SK-N-MC (cell line): ENCODE measurements at regions not wholly inside any gene's neighbourhood (a gene's known extent, or its start where the extent isn't known, plus 50 kb on each side); places are given as distances from the start of the nearest gene placed in this dataset.

Experiments
- DNase-seq: peaks from one replicate; pipeline ENCODE4 v3.0.0-alpha.2; 2011; ENCODE audit warnings: low read depth, low spot score
- H3K27ac ChIP-seq: fragments of 200-600 bp; sonication (generic); 2 replicates; pipeline ENCODE4 v1.5.1; 2016; ENCODE audit warnings: mixed run types
- H3K36me3 ChIP-seq: fragments of 200-600 bp; sonication (generic); 2 replicates; pipeline ENCODE4 v1.6.1; 2017; ENCODE audit warnings: antibody characterized with exemption, low read length, mixed read lengths; ENCODE audit not compliant: insufficient read depth
- H3K4me3 ChIP-seq: fragments of 200-600 bp; sonication (generic); 2 replicates; pipeline ENCODE4 v1.5.1; 2016
- H3K9ac ChIP-seq: fragments of 200-600 bp; sonication (generic); 2 replicates; pipeline ENCODE4 v1.8.0; 2017; ENCODE audit warnings: mixed run types, mixed read lengths; ENCODE audit not compliant: insufficient read length
- H3K9me3 ChIP-seq: fragments of 200-600 bp; sonication (generic); 2 replicates; pipeline ENCODE4 v1.6.1; 2017; ENCODE audit warnings: low read depth, mild to moderate bottlenecking, antibody characterized with exemption, low read length, moderate library complexity, mixed read lengths
- EZH2 ChIP-seq: fragments of 200-600 bp; sonication (generic); IDR thresholded peaks from one replicate; pipeline ENCODE4 v1.6.1; 2017; ENCODE audit warnings: antibody characterized with exemption
- FOXP2 ChIP-seq: optimal IDR thresholded peaks from 2 replicates; pipeline ENCODE3; 2011; ENCODE audit warnings: mild to moderate bottlenecking, moderate library complexity; ENCODE audit not compliant: insufficient read depth; ENCODE audit errors: extremely low read length, control extremely low read depth
- POLR2AphosphoS5 ChIP-seq: IDR thresholded peaks from 2 replicates; pipeline ENCODE4 v1.6.1; 2012; ENCODE audit warnings: mild to moderate bottlenecking, low read depth, low read length, borderline replicate concordance

DNA sequence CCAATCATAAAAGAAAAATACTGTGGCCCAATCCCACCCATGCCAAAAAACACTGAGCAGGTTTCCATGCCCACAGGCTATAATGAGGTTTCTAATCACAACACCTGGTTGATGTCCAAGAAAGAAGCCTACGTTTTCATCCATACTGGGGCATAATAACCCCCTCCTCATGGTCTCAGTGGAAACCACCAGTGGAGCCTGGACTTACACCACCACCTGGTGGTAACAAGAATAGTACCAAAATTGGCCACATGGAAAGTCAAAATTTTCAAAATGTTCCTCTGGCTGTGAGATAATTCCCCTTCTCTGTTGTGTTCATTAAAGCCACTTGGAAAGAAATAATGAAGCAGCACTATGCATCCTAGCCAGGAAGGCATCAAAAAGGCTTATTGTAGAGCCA lies 687.3 kb upstream of the ST8SIA4 start:
- DNase-seq, result no peak
- Histone ChIP-seq H3K4me3 (no peak overlapping the region), H3K9me3 (no peaks in the 10 kb centered on the region), H3K27ac (no peak overlapping the region), H3K9ac (no peak overlapping the region), H3K36me3 (no peaks in the 10 kb centered on the region)
- TF ChIP-seq FOXP2 (no peak), POLR2AphosphoS5 (no peak), EZH2 (no peak)

DNA sequence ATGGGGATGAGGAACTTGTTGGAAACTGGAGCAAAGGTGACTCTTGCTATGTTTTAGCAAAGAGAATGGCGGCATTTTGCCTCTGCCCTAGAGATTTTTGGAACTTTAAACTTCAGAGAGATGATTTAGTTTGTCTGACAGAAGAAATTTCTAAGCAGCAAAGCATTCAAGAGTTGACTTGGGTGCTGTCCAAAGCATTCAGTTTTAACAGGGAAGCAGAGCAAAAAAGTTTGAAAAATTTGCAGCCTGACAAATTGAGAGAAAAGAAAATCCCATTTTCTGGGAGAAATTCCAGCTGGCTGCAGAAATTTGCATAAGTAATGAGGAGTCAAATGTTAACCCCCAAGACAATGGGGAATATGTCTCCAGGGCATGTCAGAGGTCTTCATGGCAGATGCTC lies 682.3 kb upstream of the ST8SIA4 start:
- Histone ChIP-seq H3K36me3 (no peaks in the 10 kb centered on the region), H3K4me3 (no peak overlapping the region), H3K9me3 (no peaks in the 10 kb centered on the region), H3K27ac (no peak overlapping the region), H3K9ac (no peak overlapping the region)
- DNase-seq, result no peak
- TF ChIP-seq EZH2 (no peak), FOXP2 (no peak), POLR2AphosphoS5 (no peak)

GRCh38 chr5:101580591-101580990 lies 677.5 kb upstream of the ST8SIA4 start:
- Histone ChIP-seq H3K27ac (no peak overlapping the region), H3K4me3 (no peak overlapping the region), H3K36me3 (no peaks in the 10 kb centered on the region), H3K9ac (no peak overlapping the region), H3K9me3 (no peaks in the 10 kb centered on the region)
- no peak for DNase-seq
- no peak for TF ChIP-seq EZH2
- TF ChIP-seq POLR2AphosphoS5, result no peak
- TF ChIP-seq FOXP2, result no peak

GRCh38 chr5:101574017-101574416 lies 670.9 kb upstream of the ST8SIA4 start:
- Histone ChIP-seq H3K27ac (no peak overlapping the region), H3K9ac (no peak overlapping the region), H3K36me3 (no peaks in the 10 kb centered on the region), H3K4me3 (no peak overlapping the region), H3K9me3 (no peaks in the 10 kb centered on the region)
- TF ChIP-seq EZH2 (no peak), FOXP2 (no peak), POLR2AphosphoS5 (no peak)
- no peak for DNase-seq

GRCh38 chr5:101561018-101561417 lies 657.9 kb upstream of the ST8SIA4 start:
- TF ChIP-seq EZH2 (no peak), FOXP2 (no peak), POLR2AphosphoS5 (no peak)
- H3K27ac ChIP-seq, result no peak overlapping the region
- no peak overlapping the region for H3K9ac ChIP-seq
- no peaks in the 10 kb centered on the region for H3K9me3 ChIP-seq
- H3K36me3 ChIP-seq, result no peaks in the 10 kb centered on the region
- H3K4me3 ChIP-seq, result no peak overlapping the region
- DNase-seq, result no peak

DNA sequence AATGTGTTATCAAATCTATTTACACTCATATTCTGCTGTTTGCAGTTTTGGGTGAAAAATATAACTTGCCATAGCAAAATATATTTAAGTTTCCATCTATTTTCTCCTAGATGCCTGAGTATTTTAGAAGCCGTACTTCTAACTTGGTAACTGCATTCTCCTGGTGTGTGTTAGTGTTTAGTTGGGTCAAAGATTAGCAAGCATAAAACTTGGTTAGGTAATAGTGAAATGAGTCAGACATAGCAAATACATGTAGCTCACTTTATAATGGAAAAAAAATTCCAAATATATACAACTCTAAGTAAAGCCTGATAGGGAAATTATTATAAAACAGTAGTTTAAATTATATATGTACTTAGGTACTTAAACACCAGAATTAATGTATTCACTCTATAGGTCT lies 640.7 kb upstream of the ST8SIA4 start:
- H3K36me3 ChIP-seq, result no peaks in the 10 kb centered on the region
- H3K9ac ChIP-seq, result no peak overlapping the region
- no peak overlapping the region for H3K4me3 ChIP-seq
- no peak overlapping the region for H3K27ac ChIP-seq
- DNase-seq, result no peak
- TF ChIP-seq POLR2AphosphoS5 (no peak), EZH2 (no peak), FOXP2 (no peak)
- H3K9me3 ChIP-seq, result no peaks in the 10 kb centered on the region

GRCh38 chr5:101539315-101539714 lies 636.2 kb upstream of the ST8SIA4 start:
- no peak for DNase-seq
- Histone ChIP-seq H3K27ac (no peak overlapping the region), H3K9ac (no peak overlapping the region), H3K4me3 (no peak overlapping the region), H3K9me3 (no peaks in the 10 kb centered on the region), H3K36me3 (no peaks in the 10 kb centered on the region)
- TF ChIP-seq FOXP2, result no peak
- no peak for TF ChIP-seq EZH2
- TF ChIP-seq POLR2AphosphoS5, result no peak

GRCh38 chr5:101535626-101536025 lies 632.5 kb upstream of the ST8SIA4 start:
- TF ChIP-seq FOXP2 (no peak), EZH2 (no peak), POLR2AphosphoS5 (no peak)
- Histone ChIP-seq H3K36me3 (no peaks in the 10 kb centered on the region), H3K4me3 (no peak overlapping the region), H3K9me3 (no peaks in the 10 kb centered on the region), H3K27ac (no peak overlapping the region), H3K9ac (no peak overlapping the region)
- DNase-seq, result no peak

DNA sequence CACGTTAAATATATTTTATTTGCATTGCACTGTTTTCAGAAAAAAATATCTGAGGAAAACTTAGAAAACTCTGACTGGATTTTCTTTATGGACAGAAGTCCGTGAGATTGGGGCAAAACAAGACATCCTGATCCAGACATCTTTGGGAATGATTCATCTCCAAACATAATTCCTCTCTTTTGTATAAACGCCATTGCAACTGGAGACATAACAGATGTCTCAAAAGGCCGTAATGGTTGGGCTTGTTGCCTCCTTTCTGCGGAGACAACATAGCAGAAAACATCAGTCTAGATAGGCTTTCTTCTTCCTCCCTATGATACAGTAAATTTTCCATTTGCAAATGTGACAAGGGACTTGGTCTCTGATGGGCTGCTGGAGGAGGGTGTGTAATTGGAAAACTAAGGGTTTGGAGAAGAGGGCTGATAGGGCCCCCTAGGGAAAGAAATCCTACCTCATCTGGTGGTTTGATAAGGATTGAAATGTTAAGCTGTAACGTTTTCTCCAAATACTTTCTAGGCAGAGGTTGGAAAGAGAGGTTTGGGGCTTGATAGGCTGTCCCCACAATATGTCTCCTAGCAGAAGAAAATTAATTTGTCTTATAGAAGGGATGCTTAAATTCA lies 631.5 kb upstream of the ST8SIA4 start:
- DNase-seq, result no peak
- TF ChIP-seq POLR2AphosphoS5 (no peak), FOXP2 (no peak), EZH2 (no peak)
- Histone ChIP-seq H3K4me3 (no peak overlapping the region), H3K27ac (no peak overlapping the region), H3K36me3 (no peaks in the 10 kb centered on the region), H3K9me3 (no peaks in the 10 kb centered on the region), H3K9ac (no peak overlapping the region)
